GM23248 (cell line): ENCODE measurements at regions not wholly inside any gene's neighbourhood (a gene's known extent, or its start where the extent isn't known, plus 50 kb on each side); places are given as distances from the start of the nearest gene placed in this dataset.

Experiments used
- DNase-seq: peaks from one replicate; pipeline ENCODE4 v3.0.0-alpha.2; 2015
- H2AFZ ChIP-seq: fragments of 200-600 bp; sonication (generic); 2 replicates; pipeline ENCODE4 v1.6.1; 2016; ENCODE audit warnings: antibody characterized with exemption
- H3F3A ChIP-seq: fragments of 200-600 bp; sonication (generic); 2 replicates; pipeline ENCODE4 v1.6.1; 2016; ENCODE audit warnings: mild to moderate bottlenecking, antibody characterized with exemption, mixed run types; ENCODE audit not compliant: insufficient read depth
- H3K27ac ChIP-seq: fragments of 200-600 bp; sonication (generic); 2 replicates; pipeline ENCODE4 v1.5.1; 2016; ENCODE audit warnings: mild to moderate bottlenecking
- H3K27me3 ChIP-seq: fragments of 200-600 bp; sonication (generic); replicated peaks from 2 replicates; pipeline ENCODE4 v1.6.1; 2016; ENCODE audit warnings: mild to moderate bottlenecking; ENCODE audit not compliant: insufficient read depth
- H3K36me3 ChIP-seq: fragments of 200-600 bp; sonication (generic); 2 replicates; pipeline ENCODE4 v1.6.1; 2016; ENCODE audit warnings: low read depth, mild to moderate bottlenecking
- H3K4me1 ChIP-seq: fragments of 200-600 bp; sonication (generic); 2 replicates; pipeline ENCODE4 v1.6.1; 2016; ENCODE audit warnings: mild to moderate bottlenecking; ENCODE audit not compliant: insufficient read depth
- H3K4me2 ChIP-seq: fragments of 200-600 bp; sonication (generic); one replicate; pipeline ENCODE4 v1.6.1; 2016; ENCODE audit warnings: mild to moderate bottlenecking; ENCODE audit not compliant: unreplicated experiment
- H3K4me3 ChIP-seq: fragments of 200-600 bp; sonication (generic); 2 replicates; pipeline ENCODE4 v1.5.1; 2016; ENCODE audit warnings: mild to moderate bottlenecking
- H3K79me2 ChIP-seq: fragments of 200-600 bp; sonication (generic); 2 replicates; pipeline ENCODE4 v1.6.1; 2016; ENCODE audit warnings: mild to moderate bottlenecking; ENCODE audit not compliant: insufficient read depth
- H3K9ac ChIP-seq: fragments of 200-600 bp; sonication (generic); 2 replicates; pipeline ENCODE4 v1.6.1; 2016; ENCODE audit warnings: mild to moderate bottlenecking
- H3K9me2 ChIP-seq: fragments of 200-600 bp; sonication (generic); 2 replicates; pipeline ENCODE4 v1.6.1; 2016; ENCODE audit warnings: mixed run types, mild to moderate bottlenecking, moderate library complexity; ENCODE audit not compliant: insufficient read depth
- H3K9me3 ChIP-seq: fragments of 200-600 bp; sonication (generic); one replicate; pipeline ENCODE4 v1.6.1; 2017; ENCODE audit warnings: low read depth
- H4K20me1 ChIP-seq: fragments of 200-600 bp; sonication (generic); 2 replicates; pipeline ENCODE4 v1.6.0; 2016; ENCODE audit not compliant: insufficient read depth
- EZH2 ChIP-seq: fragments of 200-600 bp; sonication (generic); IDR thresholded peaks from 2 replicates; pipeline ENCODE4 v1.6.1; 2018; ENCODE audit warnings: antibody characterized with exemption, mild to moderate bottlenecking; ENCODE audit not compliant: insufficient read depth, poor library complexity, severe bottlenecking
- EZH2phosphoT487 ChIP-seq: fragments of 200-600 bp; sonication (generic); IDR thresholded peaks from 2 replicates; pipeline ENCODE4 v1.6.1; 2018; ENCODE audit warnings: antibody characterized with exemption, moderate library complexity, mild to moderate bottlenecking, low read depth; ENCODE audit not compliant: insufficient read depth
- WGBS, 2 experiments: methylation state at CpG; one replicate each; pipeline ENCODE4 v1.1.6; 2015 to 2017; ENCODE audit warnings: low lambda C conversion rate in 2 of 2, low coverage in 1 of 2; ENCODE audit errors: missing lambda C conversion rate in 2 of 2; 5-methylcytosine and 5-hydroxymethylcytosine counted together
- in situ Hi-C: fragments of 300-500 bp; cut with MboI; formaldehyde crosslinking; loops from 2 replicates; pipeline ENCODE4 v1.15.0; 2020

GRCh38 chr7:131803816-131804215 is 247.4 kb upstream of the PODXL start:
- no peaks in the 10 kb centered on the region for H3K4me1 ChIP-seq
- TF ChIP-seq EZH2 (no peak), EZH2phosphoT487 (no peak)
- H3K79me2 ChIP-seq: no peaks in the 10 kb centered on the region
- H3F3A ChIP-seq: no peaks in the 10 kb centered on the region
- no peaks in the 10 kb centered on the region for H3K36me3 ChIP-seq
- H4K20me1 ChIP-seq: no peaks in the 10 kb centered on the region
- no peak overlapping the region for H2AFZ ChIP-seq
- 16 to 17% methylated on average over 7 of the region's 7 CpGs for WGBS, 2 experiments
- no peak overlapping the region for H3K27ac ChIP-seq
- no peaks in the 10 kb centered on the region for H3K9me3 ChIP-seq
- H3K9ac ChIP-seq: no peak overlapping the region
- H3K9me2 ChIP-seq: no peaks in the 10 kb centered on the region
- H3K4me3 ChIP-seq: no peak overlapping the region
- H3K27me3 ChIP-seq: no peaks in the 10 kb centered on the region
- no peak overlapping the region for H3K4me2 ChIP-seq
- in situ Hi-C loops: no loop called here
- no peak for DNase-seq

GRCh38 chr7:131802195-131802864 is 245.9 kb upstream of the PODXL start:
- in situ Hi-C loops: no loop called here
- no peaks in the 10 kb centered on the region for H3K27me3 ChIP-seq
- TF ChIP-seq EZH2phosphoT487: no peak
- TF ChIP-seq EZH2: no peak
- H3K9ac ChIP-seq: no peak overlapping the region
- no peaks in the 10 kb centered on the region for H4K20me1 ChIP-seq
- no peaks in the 10 kb centered on the region for H3K9me2 ChIP-seq
- WGBS, 2 experiments: 46% methylated on average over 9 of the region's 9 CpGs
- no peaks in the 10 kb centered on the region for H3K79me2 ChIP-seq
- H3K27ac ChIP-seq: no peak overlapping the region
- no peaks in the 10 kb centered on the region for H3F3A ChIP-seq
- H3K36me3 ChIP-seq: no peaks in the 10 kb centered on the region
- no peaks in the 10 kb centered on the region for H3K9me3 ChIP-seq
- no peak overlapping the region for H2AFZ ChIP-seq
- H3K4me3 ChIP-seq: no peak overlapping the region
- H3K4me1 ChIP-seq: no peaks in the 10 kb centered on the region
- no peak for DNase-seq
- H3K4me2 ChIP-seq: no peak overlapping the region

GRCh38 chr7:131800531-131800930 is 244.1 kb upstream of the PODXL start:
- 8 to 31% methylated on average over 1 of the region's 1 CpG for WGBS, 2 experiments
- in situ Hi-C loops: no loop called here

GRCh38 chr7:131800008-131800407 is 243.6 kb upstream of the PODXL start:
- 29 to 40% methylated on average over 6 of the region's 6 CpGs for whole genome bisulfite sequencing, 2 experiments
- H3K4me3 ChIP-seq: no peak overlapping the region
- no peaks in the 10 kb centered on the region for H3F3A ChIP-seq
- DNase-seq: no peak
- in situ Hi-C loops: no loop called here
- H4K20me1 ChIP-seq: no peaks in the 10 kb centered on the region
- no peak overlapping the region for H2AFZ ChIP-seq
- no peak overlapping the region for H3K27ac ChIP-seq
- H3K79me2 ChIP-seq: no peaks in the 10 kb centered on the region
- no peaks in the 10 kb centered on the region for H3K9me3 ChIP-seq
- H3K36me3 ChIP-seq: no peaks in the 10 kb centered on the region
- no peaks in the 10 kb centered on the region for H3K9me2 ChIP-seq
- TF ChIP-seq EZH2: no peak
- TF ChIP-seq EZH2phosphoT487: no peak
- H3K4me2 ChIP-seq: no peak overlapping the region
- H3K4me1 ChIP-seq: no peaks in the 10 kb centered on the region
- no peak overlapping the region for H3K9ac ChIP-seq
- H3K27me3 ChIP-seq: no peaks in the 10 kb centered on the region

More at GRCh38 chr7:131800531-131800930, 244.1 kb upstream of the PODXL start:
- no peaks in the 10 kb centered on the region for H3K9me2 ChIP-seq
- no peaks in the 10 kb centered on the region for H3K27me3 ChIP-seq
- TF ChIP-seq EZH2 (no peak), EZH2phosphoT487 (no peak)
- no peaks in the 10 kb centered on the region for H3F3A ChIP-seq
- H2AFZ ChIP-seq: no peak overlapping the region
- no peak overlapping the region for H3K27ac ChIP-seq
- no peaks in the 10 kb centered on the region for H3K36me3 ChIP-seq
- no peak overlapping the region for H3K4me2 ChIP-seq
- no peaks in the 10 kb centered on the region for H4K20me1 ChIP-seq
- H3K4me3 ChIP-seq: no peak overlapping the region
- H3K9me3 ChIP-seq: no peaks in the 10 kb centered on the region
- H3K79me2 ChIP-seq: no peaks in the 10 kb centered on the region
- no peaks in the 10 kb centered on the region for H3K4me1 ChIP-seq
- DNase-seq: no peak
- no peak overlapping the region for H3K9ac ChIP-seq

- Histone ChIP-seq H4K20me1 (no peaks in the 10 kb centered on the region), H3K27me3 (no peaks in the 10 kb centered on the region; the same call in 1 of the 2 replicates), H3K36me3 (no peaks in the 10 kb centered on the region), H3K4me1 (no peaks in the 10 kb centered on the region), H3F3A (no peaks in the 10 kb centered on the region), H3K9ac (no peak overlapping the region), H3K79me2 (no peaks in the 10 kb centered on the region), H3K4me2 (no peak overlapping the region), H2AFZ (no peak overlapping the region), H3K4me3 (no peak overlapping the region), H3K9me2 (no peaks in the 10 kb centered on the region), H3K9me3 (no peaks in the 10 kb centered on the region), H3K27ac (no peak overlapping the region)
- in situ Hi-C loops: no loop called here
- TF ChIP-seq EZH2 (no peak), EZH2phosphoT487 (no peak)
- DNase-seq: no peak
- 43 to 44% methylated on average over 4 of the region's 4 CpGs for WGBS, 2 experiments
Measured at GRCh38 chr7:131797841-131798240, 241.4 kb upstream of the PODXL start.
